T-cell (primary cell): ENCODE measurements at regions not wholly inside any gene's neighbourhood (a gene's known extent, or its start where the extent isn't known, plus 50 kb on each side); places are given as distances from the start of the nearest gene placed in this dataset.

Experiments
- ATAC-seq, 4 experiments: fragments of 200-7000 bp in 3 of 4; fragments of 150-1000 bp in 1 of 4; cut with Tn5 transposase; replicated peaks in 1 of 4; 1 replicate in 3 of 4; 2 replicates in 1 of 4; pipeline ENCODE4 v1.10.0; 2021; ENCODE audit warnings: moderate library complexity in 3 of 4, mild to moderate bottlenecking in 2 of 4, moderate number of reproducible peaks in 1 of 4
- CTCF ChIA-PET, 2 donors: fragments of 300-600 bp; sonication (Branson Sonifier 250); formaldehyde crosslinking; loops; one replicate each; lab custom pipeline; 2022; ENCODE audit warnings: antibody characterized with exemption in 2 of 2; lab: Charles Lee
- POLR2A ChIA-PET, 2 donors: fragments of 300-600 bp; sonication (Branson Sonifier 250); formaldehyde crosslinking; loops; one replicate each; lab custom pipeline; 2022; ENCODE audit warnings: antibody characterized with exemption in 2 of 2; lab: Charles Lee
- DNase-seq, 35 experiments: peaks; one replicate each; pipeline versions ENCODE4 v3.0.0 to v3.0.0-alpha.2; 2013 to 2023
- H3K27ac ChIP-seq: one replicate; pipeline ENCODE4 v1.5.1; 2013; ENCODE audit warnings: low read length
- H3K27me3 ChIP-seq, 2 experiments: replicated peaks in 1 of 2; 1 replicate in 1 of 2; 2 replicates in 1 of 2; pipeline versions ENCODE4 v1.6.1 to v1.7.0; 2013; ENCODE audit warnings: low read length in 1 of 2, mixed read lengths in 1 of 2; ENCODE audit not compliant: control insufficient read depth in 2 of 2, insufficient read depth in 2 of 2; ENCODE audit errors: extremely low read depth in 1 of 2
- H3K36me3 ChIP-seq, 2 donors: 1 replicate in 1 of 2; 2 replicates in 1 of 2; pipeline versions ENCODE4 v1.6.1 to v1.7.0; 2013; ENCODE audit warnings: low read length in 1 of 2; ENCODE audit not compliant: control insufficient read depth in 2 of 2, insufficient read depth in 1 of 2; ENCODE audit errors: extremely low read depth in 1 of 2
- H3K4me1 ChIP-seq, 2 experiments: 1 replicate in 1 of 2; 2 replicates in 1 of 2; pipeline versions ENCODE4 v1.6.1 to v1.7.0; 2013; ENCODE audit warnings: low read length in 2 of 2, mixed read lengths in 1 of 2; ENCODE audit not compliant: insufficient read depth in 2 of 2, control insufficient read depth in 1 of 2; ENCODE audit errors: extremely low read depth in 1 of 2
- H3K4me3 ChIP-seq, 2 donors: 1 replicate in 1 of 2; 2 replicates in 1 of 2; pipeline versions ENCODE4 v1.5.1 to v1.7.0; 2013; ENCODE audit warnings: mild to moderate bottlenecking in 2 of 2, low read length in 1 of 2, moderate library complexity in 1 of 2; ENCODE audit not compliant: control insufficient read depth in 1 of 2; ENCODE audit errors: extremely low read depth in 1 of 2
- H3K9me3 ChIP-seq: 2 replicates; pipeline ENCODE4 v1.7.0; 2013
- H3K27ac Mint-ChIP-seq, 2 donors: one replicate each; pipeline ENCODE4 v1.8.0; 2020 to 2021; ENCODE audit warnings: mild to moderate bottlenecking in 2 of 2, mixed read lengths in 2 of 2
- H3K27me3 Mint-ChIP-seq, 2 donors: one replicate each; pipeline ENCODE4 v1.8.0; 2021 to 2022; ENCODE audit warnings: mixed read lengths in 2 of 2
- H3K36me3 Mint-ChIP-seq: one replicate; pipeline ENCODE4 v1.8.0; 2021; ENCODE audit warnings: mixed read lengths
- H3K4me1 Mint-ChIP-seq, 3 donors: one replicate each; pipeline ENCODE4 v1.8.0; 2020 to 2022; ENCODE audit warnings: mixed read lengths in 3 of 3, mild to moderate bottlenecking in 1 of 3
- H3K4me3 Mint-ChIP-seq, 3 donors: one replicate each; pipeline ENCODE4 v1.8.0; 2020 to 2022; ENCODE audit warnings: mild to moderate bottlenecking in 3 of 3, mixed read lengths in 3 of 3, moderate library complexity in 3 of 3
- H3K9me3 Mint-ChIP-seq, 3 donors: one replicate each; pipeline ENCODE4 v1.8.0; 2020 to 2022; ENCODE audit warnings: mixed read lengths in 3 of 3
- WGBS: methylation state at CpG from one replicate; pipeline ENCODE4 v1.1.5; 2013; ENCODE audit warnings: missing lambda C conversion rate; ENCODE audit not compliant: insufficient coverage; 5-methylcytosine and 5-hydroxymethylcytosine counted together

GRCh38 chr2:8461341-8461740 lies 220.5 kb upstream of the ID2 start:
- no peak overlapping the region for H3K4me3 ChIP-seq
- no peaks in the 10 kb centered on the region for H3K36me3 ChIP-seq
- ATAC-seq (no peak), DNase-seq (no peak)
- Mint-ChIP-seq H3K4me3 (no peak overlapping the region), H3K9me3 (no peaks in the 10 kb centered on the region), H3K27ac (peak overlapping the region in 1 of 2 donors; percentile 11), H3K27me3 (peaks cover 3 to 26% of the 10 kb centered on the region in 2 donors), H3K4me1 (peaks cover 15 to 23% (median 16%) of the 10 kb centered on the region in 3 donors), H3K36me3 (no peaks in the 10 kb centered on the region)
- WGBS = 100% methylated on average over 1 of the region's 1 CpG
- H3K4me1 ChIP-seq = peaks cover 5 to 19% of the 10 kb centered on the region in 2 experiments
- no peaks in the 10 kb centered on the region for H3K9me3 ChIP-seq
- no peaks in the 10 kb centered on the region for H3K27me3 ChIP-seq
- no peak overlapping the region for H3K27ac ChIP-seq
- CTCF ChIA-PET = no interaction called here
- POLR2A ChIA-PET = no interaction called here

GRCh38 chr2:8462280-8462679 lies 219.6 kb upstream of the ID2 start:
- CTCF ChIA-PET = no interaction called here
- H3K27ac ChIP-seq = no peak overlapping the region
- no peaks in the 10 kb centered on the region for H3K9me3 ChIP-seq
- peaks cover 12 to 20% (median 15%) of the 10 kb centered on the region in 3 donors for H3K4me1 Mint-ChIP-seq
- ATAC-seq = no peak
- H3K36me3 Mint-ChIP-seq = no peaks in the 10 kb centered on the region
- H3K4me3 Mint-ChIP-seq = no peak overlapping the region
- H3K4me1 ChIP-seq = peaks cover 4 to 13% of the 10 kb centered on the region in 2 experiments
- H3K27me3 Mint-ChIP-seq = peaks cover 3 to 26% of the 10 kb centered on the region in 2 donors
- 100% methylated on average over 1 of the region's 1 CpG for WGBS
- no peaks in the 10 kb centered on the region for H3K27me3 ChIP-seq
- H3K4me3 ChIP-seq = no peak overlapping the region
- POLR2A ChIA-PET = interaction anchor here in 1 of 2 donors (0.7 kb wide), 1 partner anchor 35 kb away, joined by 3 read pairs; no protein-coding TSS in a partner anchor
- H3K9me3 Mint-ChIP-seq = no peaks in the 10 kb centered on the region
- no peak overlapping the region for H3K27ac Mint-ChIP-seq
- no peak for DNase-seq
- no peaks in the 10 kb centered on the region for H3K36me3 ChIP-seq

- H3K9me3 Mint-ChIP-seq = no peaks in the 10 kb centered on the region
- DNase-seq (no peak), ATAC-seq (no peak)
- Histone ChIP-seq H3K9me3 (no peaks in the 10 kb centered on the region), H3K36me3 (no peaks in the 10 kb centered on the region), H3K27me3 (no peaks in the 10 kb centered on the region), H3K4me1 (peaks cover 0 to 7% of the 10 kb centered on the region in 2 experiments), H3K4me3 (no peak overlapping the region), H3K27ac (no peak overlapping the region)
- H3K27me3 Mint-ChIP-seq = peaks cover 3 to 26% of the 10 kb centered on the region in 2 donors
- H3K4me1 Mint-ChIP-seq = peaks cover 4 to 12% (median 7%) of the 10 kb centered on the region in 3 donors
- ChIA-PET CTCF (no interaction called here), POLR2A (no interaction called here)
- no peak overlapping the region for H3K4me3 Mint-ChIP-seq
- WGBS = 92% methylated on average over 13 of the region's 18 CpGs
- H3K36me3 Mint-ChIP-seq = no peaks in the 10 kb centered on the region
- H3K27ac Mint-ChIP-seq = no peak overlapping the region
These were observed 218.8 kb upstream of the ID2 start for GRCh38 chr2:8462899-8463648.

GRCh38 chr2:8465560-8465959 lies 216.3 kb upstream of the ID2 start:
- Histone ChIP-seq H3K9me3 (no peaks in the 10 kb centered on the region), H3K27ac (no peak overlapping the region), H3K27me3 (no peaks in the 10 kb centered on the region), H3K4me3 (no peak overlapping the region), H3K36me3 (no peaks in the 10 kb centered on the region), H3K4me1 (peaks cover 0 to 12% of the 10 kb centered on the region in 2 experiments)
- 100% methylated on average over 2 of the region's 3 CpGs for WGBS
- CTCF ChIA-PET = no interaction called here
- H3K4me1 Mint-ChIP-seq = peaks cover 9 to 18% (median 11%) of the 10 kb centered on the region in 3 donors
- ATAC-seq = no peak
- H3K36me3 Mint-ChIP-seq = no peaks in the 10 kb centered on the region
- no peak overlapping the region for H3K27ac Mint-ChIP-seq
- no peak for DNase-seq
- peaks cover 1 to 13% of the 10 kb centered on the region in 2 donors for H3K27me3 Mint-ChIP-seq
- POLR2A ChIA-PET = no interaction called here
- no peaks in the 10 kb centered on the region for H3K9me3 Mint-ChIP-seq
- H3K4me3 Mint-ChIP-seq = no peak overlapping the region

- WGBS = 87% methylated on average over 3 of the region's 11 CpGs
- peaks cover 19 to 51% of the 10 kb centered on the region in 2 experiments for H3K4me1 ChIP-seq
- POLR2A ChIA-PET = no interaction called here
- H3K27ac ChIP-seq = no peak overlapping the region
- Mint-ChIP-seq H3K27ac (peak overlapping the region; percentile 32 to 44), H3K27me3 (no peaks in the 10 kb centered on the region), H3K4me1 (peaks cover 45 to 55% (median 46%) of the 10 kb centered on the region in 3 donors), H3K36me3 (no peaks in the 10 kb centered on the region), H3K9me3 (no peaks in the 10 kb centered on the region), H3K4me3 (no peak overlapping the region)
- H3K36me3 ChIP-seq = no peaks in the 10 kb centered on the region
- no peaks in the 10 kb centered on the region for H3K9me3 ChIP-seq
- CTCF ChIA-PET = no interaction called here
- H3K27me3 ChIP-seq = no peaks in the 10 kb centered on the region
- ATAC-seq (no peak), DNase-seq (no peak)
- no peak overlapping the region for H3K4me3 ChIP-seq
These were observed 212.0 kb upstream of the ID2 start for GRCh38 chr2:8469709-8470493.

- Mint-ChIP-seq H3K4me3 (peak overlapping the region; percentile 0 to 63 (median 24)), H3K36me3 (no peaks in the 10 kb centered on the region), H3K4me1 (peaks cover 71 to 81% (median 71%) of the 10 kb centered on the region in 3 donors), H3K27me3 (no peaks in the 10 kb centered on the region), H3K27ac (peak overlapping the region; percentile 85 to 91), H3K9me3 (no peaks in the 10 kb centered on the region)
- ChIA-PET CTCF (interaction anchor here (0.6 to 0.7 kb wide), 2 partner anchors 118 to 321 kb away, joined by 3 read pairs; no protein-coding TSS in a partner anchor), POLR2A (no interaction called here)
- Histone ChIP-seq H3K27me3 (no peaks in the 10 kb centered on the region), H3K27ac (peak overlapping the region; percentile 73), H3K4me1 (peaks cover 22 to 74% of the 10 kb centered on the region in 2 experiments), H3K36me3 (no peaks in the 10 kb centered on the region), H3K9me3 (no peaks in the 10 kb centered on the region), H3K4me3 (no peak overlapping the region)
- peak in 1 of 35 experiments; percentile 42 for DNase-seq
- peak; percentile 43 to 74 (median 66) for ATAC-seq
- 25% methylated on average over 2 of the region's 7 CpGs for WGBS
These were observed 209.1 kb upstream of the ID2 start for GRCh38 chr2:8472545-8473323.
